SK-N-SH (cell line): ENCODE measurements at regions not wholly inside any gene's neighbourhood (a gene's known extent, or its start where the extent isn't known, plus 50 kb on each side); places are given as distances from the start of the nearest gene placed in this dataset.

Experiments used
- CHD2 ChIP-seq: fragments of 150-350 bp; IDR thresholded peaks from 2 replicates; pipeline ENCODE4 v1.6.1; 2018; ENCODE audit warnings: low read length; ENCODE audit not compliant: partially characterized antibody
- EP300 ChIP-seq, 2 experiments: IDR thresholded peaks; 2 replicates each; pipeline versions ENCODE4 v1.4.0 to v1.6.1; 2012; ENCODE audit warnings: borderline replicate concordance in 1 of 2, low read depth in 1 of 2, low read length in 1 of 2
- EZH2phosphoT487 ChIP-seq: fragments of 200-600 bp; sonication (generic); IDR thresholded peaks from 2 replicates; pipeline ENCODE4 v1.6.1; 2017; ENCODE audit warnings: low read depth, mixed run types, mild to moderate bottlenecking, antibody characterized with exemption, moderate library complexity, borderline replicate concordance
- MXI1 ChIP-seq: IDR thresholded peaks from 2 replicates; pipeline ENCODE4 v1.6.1; 2012; ENCODE audit warnings: mild to moderate bottlenecking, low read depth, low read length, improper control_type of control experiment
- POLR2AphosphoS5 ChIP-seq: IDR thresholded peaks from 2 replicates; pipeline ENCODE4 v1.6.1; 2012; ENCODE audit warnings: low read depth, low read length
- RAD21 ChIP-seq: IDR thresholded peaks from 2 replicates; pipeline ENCODE4 v1.6.1; 2012; ENCODE audit warnings: mild to moderate bottlenecking, low read length
- RFX5 ChIP-seq: IDR thresholded peaks from 2 replicates; pipeline ENCODE4 v1.6.1; 2012; ENCODE audit warnings: mild to moderate bottlenecking, improper control_type of control experiment, low read length
- SMC3 ChIP-seq: IDR thresholded peaks from 2 replicates; pipeline ENCODE4 v1.6.1; 2012; ENCODE audit warnings: low read depth, low read length, improper control_type of control experiment
- YY1 ChIP-seq: IDR thresholded peaks from 2 replicates; pipeline ENCODE4 v1.4.0; 2012; ENCODE audit warnings: low read depth, mild to moderate bottlenecking
- TF ChIP-seq, protein P1 (sequence below): fragments of 200-600 bp; sonication (generic); IDR thresholded peaks from 2 replicates; pipeline ENCODE4 v1.6.1; 2017; ENCODE audit warnings: antibody characterized with exemption, mild to moderate bottlenecking, moderate library complexity
- TF ChIP-seq, protein P2 (sequence below): IDR thresholded peaks from 2 replicates; pipeline ENCODE4 v1.4.0; 2012; ENCODE audit warnings: low read depth
- TF ChIP-seq, protein P3 (sequence below): fragments of 150-350 bp; IDR thresholded peaks from 2 replicates; pipeline ENCODE4 v1.6.1; 2017; ENCODE audit warnings: antibody characterized with exemption, low read length, low read depth, borderline replicate concordance

DNA sequence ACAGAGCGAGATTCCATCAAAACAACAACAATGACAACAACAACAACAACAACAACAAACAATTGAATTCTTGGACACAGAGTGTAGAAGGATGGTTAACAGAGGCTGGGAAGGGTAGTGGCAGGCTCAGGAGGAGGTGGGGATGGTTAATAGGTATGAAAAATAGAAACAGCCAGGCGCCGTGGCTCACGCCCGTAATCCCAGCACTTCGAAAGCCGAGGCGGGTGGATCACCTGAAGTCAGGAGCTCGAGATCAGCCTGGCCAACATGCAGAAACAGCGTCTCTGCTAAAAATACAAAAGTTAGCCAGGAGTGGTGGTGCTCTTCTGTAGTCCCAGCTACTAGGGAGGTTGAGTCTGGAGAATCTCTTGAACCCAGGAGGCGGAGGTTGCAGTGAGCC lies 122.9 kb upstream of the GRIA4 start:
- TF ChIP-seq, protein P1, sequence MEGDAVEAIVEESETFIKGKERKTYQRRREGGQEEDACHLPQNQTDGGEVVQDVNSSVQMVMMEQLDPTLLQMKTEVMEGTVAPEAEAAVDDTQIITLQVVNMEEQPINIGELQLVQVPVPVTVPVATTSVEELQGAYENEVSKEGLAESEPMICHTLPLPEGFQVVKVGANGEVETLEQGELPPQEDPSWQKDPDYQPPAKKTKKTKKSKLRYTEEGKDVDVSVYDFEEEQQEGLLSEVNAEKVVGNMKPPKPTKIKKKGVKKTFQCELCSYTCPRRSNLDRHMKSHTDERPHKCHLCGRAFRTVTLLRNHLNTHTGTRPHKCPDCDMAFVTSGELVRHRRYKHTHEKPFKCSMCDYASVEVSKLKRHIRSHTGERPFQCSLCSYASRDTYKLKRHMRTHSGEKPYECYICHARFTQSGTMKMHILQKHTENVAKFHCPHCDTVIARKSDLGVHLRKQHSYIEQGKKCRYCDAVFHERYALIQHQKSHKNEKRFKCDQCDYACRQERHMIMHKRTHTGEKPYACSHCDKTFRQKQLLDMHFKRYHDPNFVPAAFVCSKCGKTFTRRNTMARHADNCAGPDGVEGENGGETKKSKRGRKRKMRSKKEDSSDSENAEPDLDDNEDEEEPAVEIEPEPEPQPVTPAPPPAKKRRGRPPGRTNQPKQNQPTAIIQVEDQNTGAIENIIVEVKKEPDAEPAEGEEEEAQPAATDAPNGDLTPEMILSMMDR = no peak
- TF ChIP-seq, protein P2, sequence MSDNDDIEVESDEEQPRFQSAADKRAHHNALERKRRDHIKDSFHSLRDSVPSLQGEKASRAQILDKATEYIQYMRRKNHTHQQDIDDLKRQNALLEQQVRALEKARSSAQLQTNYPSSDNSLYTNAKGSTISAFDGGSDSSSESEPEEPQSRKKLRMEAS = no peak
- TF ChIP-seq, protein P3, sequence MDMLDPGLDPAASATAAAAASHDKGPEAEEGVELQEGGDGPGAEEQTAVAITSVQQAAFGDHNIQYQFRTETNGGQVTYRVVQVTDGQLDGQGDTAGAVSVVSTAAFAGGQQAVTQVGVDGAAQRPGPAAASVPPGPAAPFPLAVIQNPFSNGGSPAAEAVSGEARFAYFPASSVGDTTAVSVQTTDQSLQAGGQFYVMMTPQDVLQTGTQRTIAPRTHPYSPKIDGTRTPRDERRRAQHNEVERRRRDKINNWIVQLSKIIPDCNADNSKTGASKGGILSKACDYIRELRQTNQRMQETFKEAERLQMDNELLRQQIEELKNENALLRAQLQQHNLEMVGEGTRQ = no peak
- no peak for TF ChIP-seq SMC3
- no peak for TF ChIP-seq EZH2phosphoT487
- TF ChIP-seq RAD21 = no peak
- no peak for TF ChIP-seq MXI1
- TF ChIP-seq EP300 (IDR thresholded peaks at IDR 0.05; ENCODE audit: borderline replicate concordance in 1 of 2, low read depth in 1 of 2, low read length in 1 of 2) = no peak
- no peak for TF ChIP-seq CHD2
- no peak for TF ChIP-seq YY1
- no peak for TF ChIP-seq RFX5
- no peak for TF ChIP-seq POLR2AphosphoS5
